Superior temporal gyrus (tissue), 1 donor: ENCODE measurements at regions not wholly inside any gene's neighbourhood (a gene's known extent, or its start where the extent isn't known, plus 50 kb on each side); places are given as distances from the start of the nearest gene placed in this dataset.
"Not testable (repeated sequence)": the region's sequence is repeated elsewhere in the genome, so short reads cannot be mapped to it uniquely, and the experiment has no call there.

Source experiments
- DNase-seq: peaks from one replicate; pipeline ENCODE4 v3.0.0-alpha.2; 2016; ENCODE audit errors: extremely low spot score

DNA sequence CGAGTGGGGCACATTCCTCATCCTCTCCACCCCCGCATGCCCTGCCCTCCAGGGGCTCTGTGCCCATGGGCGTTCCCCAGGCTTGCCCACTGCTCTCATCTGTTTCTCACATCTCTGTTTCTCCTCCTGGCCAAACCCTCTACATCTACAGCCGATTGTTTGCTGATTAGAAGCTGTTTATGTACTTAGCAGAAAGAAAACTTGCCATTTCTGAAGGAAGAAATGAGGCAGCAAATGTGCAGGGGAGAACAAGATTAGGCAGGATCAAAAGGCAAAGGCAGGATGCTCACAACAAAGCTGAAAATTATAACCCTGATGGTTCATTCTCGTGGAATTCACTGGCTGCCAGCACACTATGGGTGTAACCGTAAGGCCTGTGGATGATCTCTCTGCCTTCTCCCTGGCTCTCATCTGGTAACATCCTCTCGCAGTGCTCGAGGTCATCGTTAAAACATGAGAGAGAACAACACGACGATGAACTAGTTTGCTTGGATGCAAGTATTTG is 111.6 kb upstream of the KLF14 start:
- no peak for DNase-seq

DNA sequence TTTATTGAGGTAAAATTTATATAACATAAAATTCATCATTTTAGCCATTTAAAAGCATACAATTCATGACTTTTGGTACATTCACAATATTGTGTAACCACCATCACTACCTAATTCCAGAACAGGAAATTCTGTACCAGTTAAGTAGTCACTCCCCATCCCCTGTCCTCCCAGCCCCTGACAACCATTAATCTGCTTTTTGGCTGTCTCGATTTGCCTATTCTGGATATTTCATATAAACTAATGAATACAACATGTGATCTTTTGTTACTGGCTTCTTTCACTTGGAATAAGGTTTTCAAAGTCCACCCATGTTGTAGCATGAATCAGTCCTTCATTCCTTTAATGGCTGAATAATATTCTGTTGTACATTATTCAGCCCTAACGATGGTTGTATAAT is 115.6 kb upstream of the KLF14 start:
- no peak for DNase-seq

DNA sequence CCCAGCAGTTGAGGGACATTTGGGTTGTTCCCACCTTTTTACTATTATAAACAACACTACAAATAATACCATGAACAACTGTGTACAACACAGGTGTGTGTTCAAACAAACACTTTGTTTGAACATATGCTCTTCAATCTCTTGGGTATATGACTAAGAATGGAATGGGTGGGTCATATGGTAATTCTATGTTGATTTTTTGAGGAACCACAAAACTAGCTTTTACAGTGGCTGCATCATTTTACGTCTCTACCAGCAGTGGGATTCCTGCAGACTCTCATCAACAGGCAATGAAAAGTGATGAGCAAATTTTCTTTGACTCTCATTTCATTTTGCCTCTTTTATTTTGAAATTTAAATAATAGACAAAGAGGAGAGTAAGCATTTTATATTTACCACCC is 116.9 kb upstream of the KLF14 start:
- no peak for DNase-seq

DNA sequence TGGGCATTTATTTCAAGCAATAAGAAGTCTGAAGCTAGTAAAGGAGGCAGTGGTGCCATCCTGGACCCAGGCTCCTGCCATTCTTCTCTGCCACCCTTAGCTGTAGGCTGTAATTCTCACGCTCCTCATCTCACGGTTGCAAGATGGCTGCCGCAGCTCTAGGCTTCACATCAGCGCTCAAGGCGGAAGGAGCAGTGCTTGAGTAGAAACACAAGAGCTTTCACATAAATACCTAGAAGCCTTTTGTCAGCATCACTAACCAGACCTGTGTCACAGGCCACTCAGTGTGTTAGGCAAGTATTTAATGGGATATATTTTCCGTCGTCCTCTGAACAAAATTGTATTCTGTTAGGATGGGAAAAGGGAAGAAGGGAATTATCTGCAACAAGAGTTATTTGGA is 118.9 kb upstream of the KLF14 start:
- no peak for DNase-seq

DNA sequence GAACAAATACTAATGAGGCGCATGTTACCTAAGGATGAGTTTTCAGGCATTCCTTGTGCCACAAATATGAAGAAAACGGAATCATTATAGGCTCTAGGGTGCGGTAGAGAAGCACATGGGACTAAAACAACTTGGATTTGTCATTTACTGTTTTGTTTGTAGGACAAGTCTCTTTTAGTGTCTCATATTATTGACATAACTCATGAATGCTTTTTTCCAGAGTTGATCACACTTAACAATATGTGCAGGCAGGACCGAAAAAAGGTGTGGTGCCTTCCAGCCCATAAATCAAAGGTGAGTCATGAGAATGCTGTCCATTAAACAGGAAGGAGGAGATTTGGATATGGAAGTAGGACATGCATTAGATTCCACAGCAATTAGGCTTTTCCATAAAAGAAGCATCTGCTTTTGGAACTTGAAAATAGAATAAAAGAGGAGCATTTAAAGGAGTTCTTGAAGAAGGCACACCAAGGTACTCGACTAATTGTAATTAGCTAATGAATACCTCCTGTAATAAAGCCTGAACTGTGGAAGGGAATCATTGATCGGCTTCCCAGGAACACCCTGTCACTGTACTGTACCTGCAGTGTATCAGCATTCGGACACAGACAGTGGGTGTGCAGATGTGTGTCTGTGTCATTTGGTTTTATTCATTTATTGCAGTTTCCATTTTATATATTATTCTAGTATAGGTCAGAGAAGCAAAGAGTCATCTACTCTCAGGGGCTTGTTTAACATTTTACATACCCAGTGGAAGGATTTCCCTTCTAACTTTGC is 119.7 kb upstream of the KLF14 start:
- DNase-seq: no peak

DNA sequence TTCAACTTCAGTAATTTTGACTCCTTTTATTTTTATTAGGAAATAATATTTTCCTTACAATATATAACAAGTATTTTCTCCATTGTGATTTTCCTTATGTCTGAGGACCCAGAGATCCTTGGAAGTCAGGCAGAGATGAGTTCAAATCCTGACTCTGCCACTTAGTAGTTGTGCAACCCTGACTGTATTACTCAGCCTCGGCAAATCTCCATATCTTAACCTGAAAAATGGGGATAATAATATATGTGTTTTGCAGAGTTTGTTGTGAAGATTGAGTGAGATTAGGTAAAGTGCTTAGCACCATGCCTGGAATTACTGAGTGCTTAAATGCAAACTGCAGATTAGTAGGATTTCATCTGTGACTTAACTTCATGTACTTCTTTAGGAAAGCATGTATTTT is 120.5 kb upstream of the KLF14 start:
- DNase-seq: no peak

DNA sequence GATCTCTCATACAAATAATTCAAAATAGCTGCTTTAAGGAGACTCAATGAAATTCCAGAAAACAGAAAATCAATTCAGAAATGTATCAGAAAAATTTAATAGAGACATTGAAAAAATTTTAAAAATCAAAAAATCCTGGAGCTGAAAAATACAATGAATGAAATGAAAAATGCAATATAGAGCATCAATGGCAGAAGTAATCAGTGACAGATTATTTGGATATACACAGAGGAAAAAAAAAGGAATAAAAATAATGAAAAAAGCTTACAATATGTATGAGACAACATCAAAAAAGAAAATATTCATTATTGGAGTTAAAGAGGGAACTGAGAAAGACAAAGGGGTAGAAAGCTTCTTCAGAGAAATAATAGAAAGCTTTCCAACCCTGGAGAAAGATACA is 122.9 kb upstream of the KLF14 start:
- no peak for DNase-seq

DNA sequence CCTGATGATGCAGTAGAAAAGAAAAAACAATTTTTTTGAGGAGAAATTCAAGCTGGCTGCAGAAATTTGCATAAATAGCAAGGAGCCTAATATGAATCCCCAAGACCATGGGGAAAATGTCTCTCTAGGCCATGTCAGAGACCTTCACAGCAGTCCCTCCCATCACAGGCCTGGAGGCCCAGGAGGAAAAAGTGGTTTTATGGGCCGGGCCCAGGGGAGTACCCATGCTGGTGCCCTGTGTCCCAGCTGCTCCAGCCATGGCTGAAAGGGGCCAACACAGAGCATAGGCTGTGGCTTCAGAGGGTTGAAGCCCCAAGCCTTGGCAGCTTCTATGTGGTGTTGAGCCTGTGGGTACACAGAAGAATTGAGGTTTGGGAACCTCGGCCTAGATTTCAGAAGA is 126.8 kb upstream of the KLF14 start:
- not testable (repeated sequence) for DNase-seq

DNA sequence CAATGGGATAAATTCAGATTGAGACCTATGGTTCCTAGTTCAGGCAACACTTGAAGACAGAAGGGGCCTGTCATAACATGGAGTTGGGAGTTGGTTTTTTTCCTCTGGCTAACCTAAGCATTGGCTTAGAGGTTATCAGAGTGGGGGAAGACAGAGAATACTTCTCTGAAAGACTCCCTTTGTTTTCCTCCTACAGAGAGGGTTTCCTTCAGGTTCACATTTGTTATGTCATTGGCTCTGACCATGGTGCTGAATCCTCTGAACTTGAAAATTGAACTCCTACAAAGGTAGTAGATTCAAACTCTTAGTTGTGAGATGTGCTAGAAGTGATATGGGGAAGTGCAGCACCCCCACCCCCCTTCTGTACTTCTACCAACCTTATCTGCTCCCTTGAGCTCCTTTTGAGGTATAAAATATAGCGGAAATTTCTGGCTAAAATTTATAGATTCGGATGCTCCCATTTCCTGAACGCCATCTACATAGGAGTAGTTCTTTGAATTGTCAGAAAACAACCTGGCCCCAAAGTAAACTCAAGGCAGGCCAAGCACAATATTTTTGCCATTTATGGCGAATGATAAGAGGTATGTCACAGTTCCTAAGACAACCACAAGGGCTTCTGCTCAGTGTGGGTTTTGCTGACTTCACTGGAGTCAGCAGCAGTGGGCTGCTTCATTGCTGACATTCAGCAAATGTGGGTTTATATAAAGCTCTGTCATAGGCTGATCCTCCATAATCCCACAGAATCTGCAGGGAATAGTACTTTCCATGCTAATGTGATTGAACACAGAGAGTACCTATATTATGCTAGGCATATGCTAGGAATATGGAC is 131.6 kb upstream of the KLF14 start:
- DNase-seq: no peak

DNA sequence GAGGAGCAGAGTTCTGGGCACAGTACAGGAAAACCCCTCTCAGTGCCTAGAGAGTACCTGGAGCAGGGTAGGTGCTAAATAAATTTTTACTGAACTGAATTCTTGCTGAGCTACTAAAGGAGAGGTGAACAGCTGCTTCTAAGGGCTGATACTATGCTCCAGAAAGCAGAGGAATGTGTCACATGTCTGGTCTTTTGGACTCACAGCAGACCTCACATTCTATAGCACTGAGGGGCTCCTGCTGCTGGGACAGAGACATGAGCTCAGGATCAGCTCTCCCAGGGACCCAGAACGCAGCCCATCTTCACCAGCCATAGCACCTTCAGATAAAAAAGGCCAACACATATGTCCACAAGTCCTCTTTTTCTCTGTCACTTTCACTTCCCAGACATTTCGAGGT is 133.0 kb upstream of the KLF14 start:
- DNase-seq: no peak

DNA sequence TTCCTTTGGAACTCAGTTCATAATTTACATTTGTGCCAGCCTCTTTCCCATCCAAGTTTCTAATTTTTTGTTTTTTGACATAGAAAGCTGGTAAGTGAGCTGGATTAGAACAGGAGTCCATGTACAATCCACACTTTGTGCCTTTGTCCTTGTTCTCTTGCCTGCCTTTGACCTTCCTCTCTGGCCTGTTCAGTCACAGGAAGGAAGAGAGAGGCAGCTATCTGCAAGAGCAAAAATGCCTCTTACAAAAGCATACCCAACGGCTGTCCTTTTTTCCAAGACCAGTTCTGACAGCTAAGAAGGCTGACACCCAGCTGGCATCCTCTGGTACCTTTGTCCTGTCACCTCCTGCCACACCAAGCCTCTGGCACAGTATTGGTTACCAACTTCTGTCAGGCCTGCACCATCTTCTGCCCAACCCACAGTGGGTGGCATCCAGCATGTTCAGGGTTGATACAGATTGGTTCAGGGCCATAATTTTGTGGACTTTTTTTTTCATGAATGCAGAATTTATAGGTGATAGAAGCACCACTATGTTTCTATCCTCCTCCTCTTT is 133.7 kb upstream of the KLF14 start:
- no peak for DNase-seq

DNA sequence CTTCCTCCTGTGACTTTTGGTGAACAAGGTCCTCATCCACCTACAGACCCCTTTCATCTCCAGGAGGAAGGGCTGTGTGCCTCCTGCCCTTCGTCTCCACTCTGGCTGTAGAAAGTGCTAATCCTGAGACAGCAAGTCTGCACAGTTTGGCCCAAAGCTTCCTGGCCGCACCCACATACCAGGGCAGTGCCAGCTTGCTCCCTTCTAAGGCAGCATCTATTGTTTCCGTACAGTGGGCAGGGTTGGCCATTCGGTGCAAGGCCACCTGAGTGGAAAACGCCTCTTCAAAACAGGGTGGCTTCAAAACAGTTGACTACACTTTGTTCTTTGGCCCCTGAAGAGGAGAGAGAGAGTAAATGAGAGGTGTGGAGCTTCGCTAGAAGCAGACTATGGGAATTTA is 134.1 kb upstream of the KLF14 start:
- DNase-seq: no peak

DNA sequence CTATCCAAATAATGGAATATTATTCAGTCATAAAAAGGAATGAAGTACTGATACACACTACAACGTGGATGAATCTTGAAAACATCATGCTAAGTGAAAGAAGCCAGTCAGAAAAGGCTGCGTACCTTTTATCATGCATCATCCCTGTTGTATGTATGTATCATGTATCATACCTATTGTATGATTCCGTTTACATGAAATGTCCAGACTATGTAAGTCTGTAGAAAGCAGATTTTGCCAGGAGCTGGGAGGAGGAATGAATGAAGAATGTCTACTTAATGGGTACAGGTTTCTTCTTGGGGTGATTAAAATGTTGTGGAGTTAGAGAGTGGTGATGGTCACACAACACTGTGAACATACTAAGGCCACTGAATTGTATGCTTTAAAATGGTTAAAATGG is 135.9 kb upstream of the KLF14 start:
- no peak for DNase-seq

DNA sequence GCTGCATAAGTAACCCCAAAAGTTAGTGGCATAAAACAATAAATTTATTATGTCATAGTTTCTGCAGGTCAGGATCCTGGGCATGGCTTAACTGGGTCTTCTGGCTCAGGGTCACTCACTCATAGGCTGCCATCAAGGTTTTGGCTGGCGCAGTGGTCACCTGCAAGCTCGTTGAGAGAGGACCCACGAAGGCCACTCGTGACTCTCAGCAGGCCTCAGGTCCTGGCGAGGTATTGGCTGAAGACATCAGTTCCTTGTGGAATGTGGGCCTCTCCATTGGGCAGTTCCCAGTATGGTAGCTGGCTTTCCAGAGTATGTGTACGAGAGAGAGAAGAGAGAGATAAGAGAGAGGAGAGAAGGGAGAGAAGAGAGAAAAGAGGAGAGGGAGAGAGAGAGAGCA is 138.3 kb upstream of the KLF14 start:
- no peak for DNase-seq

DNA sequence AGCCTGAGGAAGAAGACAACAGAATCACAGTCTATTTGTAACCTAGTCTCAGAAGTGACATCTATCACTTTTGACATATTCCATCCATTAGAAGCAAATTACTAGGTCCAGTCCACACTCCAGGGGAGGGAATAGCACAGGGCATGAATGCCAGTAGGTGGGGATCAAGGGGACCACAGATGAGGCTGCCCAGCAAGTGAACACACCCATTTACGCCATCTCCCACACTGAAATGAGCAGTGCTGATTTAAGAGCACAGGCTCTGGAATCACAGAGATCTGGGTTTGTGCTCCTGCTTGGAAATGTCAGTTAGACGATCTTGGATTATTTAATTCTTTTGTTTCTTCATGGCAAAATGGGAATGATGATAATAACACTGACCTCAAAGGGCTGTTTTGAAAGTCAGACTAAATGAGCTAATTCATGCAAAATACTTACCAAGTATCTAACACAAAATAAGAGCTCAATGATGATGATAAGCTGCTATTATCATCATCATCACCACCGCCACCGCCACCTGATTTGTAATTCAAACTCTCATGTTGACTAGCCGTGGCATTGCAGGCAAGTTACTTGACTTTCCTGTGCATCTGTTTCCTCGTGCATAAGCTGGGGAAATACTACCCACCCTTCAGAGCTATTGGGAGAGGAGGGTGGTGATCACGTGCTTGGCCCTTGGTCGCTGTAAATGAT is 138.9 kb upstream of the KLF14 start:
- DNase-seq: no peak

DNA sequence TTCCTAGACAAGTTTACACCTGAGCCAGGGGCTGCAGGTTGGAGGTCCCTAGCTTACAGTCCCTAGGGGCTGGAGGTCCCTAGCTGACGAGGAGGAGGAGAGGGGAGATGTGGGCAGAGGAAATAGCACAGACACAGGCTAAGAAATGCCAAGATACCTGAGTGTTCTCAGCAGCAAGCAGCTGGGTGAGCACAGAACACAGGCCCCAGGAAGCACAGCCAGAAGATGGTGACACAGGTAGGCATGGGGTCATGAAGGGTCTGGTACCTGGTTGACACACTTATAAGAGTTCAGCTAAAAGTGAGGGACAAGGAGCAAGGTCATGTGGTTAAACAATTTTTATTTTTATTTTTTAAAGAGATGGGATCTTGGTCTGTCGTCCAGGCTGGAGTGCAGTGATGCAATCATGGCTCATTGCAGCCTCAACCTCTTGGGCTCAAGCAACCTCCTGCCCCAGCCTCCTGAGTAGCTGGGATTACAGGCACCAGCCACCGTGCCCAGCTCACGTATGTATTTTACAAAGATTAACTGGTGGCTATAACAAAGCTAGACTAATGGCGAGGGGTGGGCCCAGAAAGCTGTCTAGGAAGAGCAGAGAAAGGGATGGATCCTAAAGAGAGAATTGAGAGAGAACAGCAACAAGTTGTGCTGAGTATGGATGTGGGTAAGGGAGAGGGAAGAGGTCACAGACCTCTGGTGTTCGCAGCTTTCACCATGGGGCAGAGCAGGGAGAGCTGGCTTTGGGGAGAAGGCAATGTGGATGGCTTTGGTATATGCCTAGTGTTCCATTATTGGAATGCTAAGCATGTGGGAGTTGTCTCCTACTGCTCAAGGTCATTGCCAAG is 140.3 kb upstream of the KLF14 start:
- DNase-seq: no peak

DNA sequence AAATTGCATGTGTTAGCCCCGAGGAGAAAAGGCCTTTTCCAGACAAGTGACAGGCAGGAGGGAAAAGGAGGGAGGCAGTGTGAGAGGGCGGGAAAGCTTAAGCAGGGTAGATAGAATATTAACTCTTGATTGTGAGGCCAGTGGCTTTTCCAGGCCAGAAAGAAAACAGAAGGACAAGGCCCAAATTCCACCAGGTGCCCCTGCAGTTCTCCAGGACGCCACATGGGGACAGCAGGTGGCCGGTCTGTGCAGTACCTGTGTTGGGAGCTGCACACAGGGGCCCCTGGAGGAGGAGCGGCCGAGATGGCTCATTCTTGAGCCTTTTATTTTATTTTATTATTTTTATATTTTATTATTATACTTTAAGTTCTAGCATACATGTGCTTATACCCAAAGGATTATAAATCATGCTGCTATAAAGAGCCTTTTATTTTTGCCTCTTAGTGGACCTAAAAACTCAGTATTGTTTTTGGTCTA is 141.3 kb upstream of the KLF14 start:
- DNase-seq: no peak

DNA sequence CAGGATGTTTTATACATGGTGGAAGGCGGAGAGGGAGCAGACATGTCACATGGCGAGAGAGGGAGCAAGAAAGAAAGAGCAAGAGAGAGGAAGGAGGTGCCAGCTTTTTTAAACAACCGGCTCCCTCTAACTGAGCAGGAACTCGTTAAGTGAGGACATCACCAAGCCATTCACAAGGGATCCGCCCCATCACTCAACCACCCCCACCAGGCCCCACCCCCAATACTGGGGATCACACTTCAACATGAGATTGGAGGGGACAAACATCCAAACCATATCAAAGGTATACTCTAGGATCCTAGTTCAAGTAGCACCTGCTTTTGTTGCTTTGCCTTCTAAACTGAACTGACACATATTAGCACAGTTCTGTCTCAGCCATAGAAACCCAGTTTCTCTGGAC is 141.9 kb upstream of the KLF14 start:
- no peak for DNase-seq

DNA sequence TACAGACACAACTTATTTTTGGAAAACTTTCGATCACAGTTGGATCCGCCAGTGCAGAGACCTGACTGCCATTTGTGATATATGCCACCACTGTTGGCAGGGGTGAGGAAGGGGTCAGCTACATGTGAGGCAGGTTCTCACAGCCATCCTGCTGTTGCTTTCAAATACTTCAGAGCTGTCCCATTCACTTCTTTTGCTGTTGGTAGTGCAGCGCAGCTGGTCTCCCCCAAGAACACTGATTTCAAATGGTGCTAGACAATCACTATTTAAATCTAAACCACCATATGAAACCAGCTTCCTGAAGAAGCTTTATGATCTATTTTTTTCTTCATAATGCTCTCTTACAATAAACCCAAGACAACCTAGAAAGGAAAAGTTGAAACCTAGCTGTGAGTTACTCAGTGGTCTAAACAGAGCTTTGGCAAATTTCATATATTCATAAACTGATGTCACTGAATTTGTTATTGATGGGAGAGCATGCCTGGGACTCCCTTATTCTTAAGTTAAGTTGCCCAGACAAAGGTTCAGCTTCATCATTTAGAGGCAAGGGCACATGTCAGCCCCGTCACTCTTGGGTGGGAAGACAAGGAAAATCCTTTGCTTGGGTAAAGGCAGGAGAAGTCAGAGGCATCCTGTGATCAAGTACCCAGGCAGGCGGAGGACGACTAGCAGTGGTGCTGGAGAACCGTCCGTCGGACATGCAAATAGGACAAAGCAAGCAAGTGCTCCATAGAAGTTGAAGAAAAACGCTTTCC is 143.4 kb upstream of the KLF14 start:
- DNase-seq: no peak

DNA sequence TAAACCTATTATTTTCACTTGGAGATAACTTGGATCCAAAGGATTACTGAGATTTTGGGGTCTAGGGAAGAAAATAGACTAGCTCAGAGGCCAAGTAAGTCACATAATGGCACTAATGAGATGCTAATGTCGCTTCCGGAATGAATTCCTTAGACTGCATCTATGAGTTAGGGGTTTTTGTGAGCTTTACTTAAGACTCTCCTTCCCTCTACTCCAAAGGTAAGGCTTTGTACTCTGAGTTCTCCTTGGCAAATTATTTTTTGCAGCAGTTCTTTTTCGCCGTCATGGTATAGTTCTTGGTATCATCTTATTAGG is 143.9 kb upstream of the KLF14 start:
- no peak for DNase-seq

DNA sequence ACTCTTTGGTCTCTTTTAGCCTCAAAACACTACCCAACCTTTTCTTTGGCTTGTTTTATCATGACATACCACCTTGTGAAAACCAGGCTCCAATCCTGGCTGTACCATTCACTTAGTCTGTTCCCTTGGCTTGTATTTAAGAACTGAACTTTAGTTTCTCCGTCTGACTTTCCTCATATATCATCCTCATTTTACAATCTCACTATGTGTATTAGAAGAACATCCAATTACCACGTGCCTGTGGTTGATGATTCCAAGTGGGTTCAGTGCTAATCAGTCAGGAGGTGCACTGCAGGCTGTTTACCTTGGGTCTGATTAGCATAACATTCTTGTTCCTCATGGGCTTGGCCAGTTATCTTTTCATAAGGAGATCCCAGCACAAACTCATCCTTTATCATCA is 144.8 kb upstream of the KLF14 start:
- no peak for DNase-seq
